Stimulated activated CD8-positive, alpha-beta memory T cell treated with anti-CD3 and anti-CD28 coated beads, Interleukin-7, amount 100 ng/mL, for 1 hour (primary cell): ENCODE measurements at regions not wholly inside any gene's neighbourhood (a gene's known extent, or its start where the extent isn't known, plus 50 kb on each side); places are given as distances from the start of the nearest gene placed in this dataset.
"Not testable (repeated sequence)": the region's sequence is repeated elsewhere in the genome, so short reads cannot be mapped to it uniquely, and the experiment has no call there.

Source experiments
- DNase-seq, 2 donors: peaks; one replicate each; pipeline ENCODE4 v3.0.0-alpha.2; 2020; ENCODE audit warnings: low read depth in 2 of 2

- no peak for DNase-seq
Observed at GRCh38 chr12:111154147-111154834, 214.6 kb downstream of the PHETA1 start.

- no peak for DNase-seq
Observed at GRCh38 chr12:111152561-111152960, 216.3 kb downstream of the PHETA1 start.

GRCh38 chr12:111150921-111151840, 217.7 kb downstream of the PHETA1 start:
- DNase-seq: no peak

- no peak for DNase-seq
Observed at GRCh38 chr12:111150360-111150759, 218.5 kb downstream of the PHETA1 start.

- no peak for DNase-seq
Observed at GRCh38 chr12:111149299-111149698, 219.6 kb downstream of the PHETA1 start.

- DNase-seq: no peak
Observed at GRCh38 chr12:111148005-111148404, 220.9 kb downstream of the PHETA1 start.

- DNase-seq: no peak
Observed at GRCh38 chr12:111143271-111143670, 222.9 kb upstream of the MYL2 start.

- DNase-seq: no peak
Observed at GRCh38 chr12:111141205-111141604, 220.8 kb upstream of the MYL2 start.

- DNase-seq: no peak
Observed at GRCh38 chr12:111138016-111138415, 217.6 kb upstream of the MYL2 start.

- DNase-seq: no peak
Observed at GRCh38 chr12:111135293-111135832, 215.0 kb upstream of the MYL2 start.

GRCh38 chr12:111130336-111130735, 210.0 kb upstream of the MYL2 start:
- no peak for DNase-seq

- no peak for DNase-seq
Observed at GRCh38 chr12:111129149-111129767, 208.9 kb upstream of the MYL2 start.

- DNase-seq: no peak
Observed at GRCh38 chr12:111126331-111126730, 206.0 kb upstream of the MYL2 start.

GRCh38 chr12:111124183-111124582, 203.8 kb upstream of the MYL2 start:
- no peak for DNase-seq

GRCh38 chr12:111123390-111123789, 203.0 kb upstream of the MYL2 start:
- no peak for DNase-seq

- DNase-seq: no peak
Observed at GRCh38 chr12:111122458-111122878, 202.1 kb upstream of the MYL2 start.

GRCh38 chr12:111121840-111122239, 201.5 kb upstream of the MYL2 start:
- no peak for DNase-seq

- no peak for DNase-seq
Observed at GRCh38 chr12:111120578-111120977, 200.2 kb upstream of the MYL2 start.

- no peak for DNase-seq
Observed at GRCh38 chr12:111117017-111117416, 196.6 kb upstream of the MYL2 start.

GRCh38 chr12:111113313-111113712, 192.9 kb upstream of the MYL2 start:
- not testable (repeated sequence) for DNase-seq

GRCh38 chr12:111112311-111113098, 192.1 kb upstream of the MYL2 start:
- DNase-seq: no peak
